AG09309 (cell line): ENCODE measurements at regions not wholly inside any gene's neighbourhood (a gene's known extent, or its start where the extent isn't known, plus 50 kb on each side); places are given as distances from the start of the nearest gene placed in this dataset.

Experiments
- DNase-seq: peaks from one replicate; pipeline ENCODE4 v3.0.0-alpha.2; 2010; ENCODE audit warnings: low read depth
- H3K4me3 ChIP-seq: 2 replicates; pipeline ENCODE4 v1.5.1; 2011; ENCODE audit warnings: mild to moderate bottlenecking, low read depth, low read length, moderate library complexity; ENCODE audit not compliant: control insufficient read depth
- TF ChIP-seq, protein P1 (sequence below): IDR thresholded peaks from 2 replicates; pipeline ENCODE4 v1.5.1; 2011; ENCODE audit warnings: mild to moderate bottlenecking, low read depth, low read length, inconsistent platforms; ENCODE audit not compliant: insufficient read depth, control insufficient read depth; ENCODE audit errors: missing control alignments

DNA sequence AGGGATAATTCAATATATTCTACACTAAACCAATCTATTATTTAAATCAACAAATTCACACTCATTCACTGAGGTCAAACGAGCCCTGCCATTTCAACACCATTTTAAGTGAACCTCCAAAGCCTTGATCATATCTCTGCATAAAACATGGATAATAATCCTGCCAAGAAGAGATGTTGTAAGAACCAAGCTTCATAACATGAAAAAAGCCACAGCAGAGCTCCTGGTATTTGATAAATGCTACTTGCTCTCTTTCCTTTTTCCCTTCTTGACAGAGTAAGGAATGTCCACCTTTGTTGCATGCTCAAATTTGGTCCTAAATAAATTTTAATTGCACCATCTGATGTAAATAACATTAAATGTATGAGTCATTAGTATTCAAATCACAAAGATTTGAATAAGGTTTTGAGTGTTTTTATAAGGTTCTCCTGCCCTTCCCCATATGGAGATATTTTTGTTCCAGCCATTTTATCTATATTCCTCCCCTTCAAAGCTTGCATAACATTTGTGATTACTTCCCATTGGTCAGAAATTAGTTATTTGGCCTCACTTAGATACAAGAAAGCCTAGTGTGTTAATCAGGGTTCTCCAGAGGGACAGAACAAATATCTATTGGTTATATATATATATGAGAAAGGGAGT, 318.8 kb downstream of the RND3 start:
- H3K4me3 ChIP-seq, result no peak overlapping the region
- DNase-seq, result no peak
- TF ChIP-seq, protein P1, sequence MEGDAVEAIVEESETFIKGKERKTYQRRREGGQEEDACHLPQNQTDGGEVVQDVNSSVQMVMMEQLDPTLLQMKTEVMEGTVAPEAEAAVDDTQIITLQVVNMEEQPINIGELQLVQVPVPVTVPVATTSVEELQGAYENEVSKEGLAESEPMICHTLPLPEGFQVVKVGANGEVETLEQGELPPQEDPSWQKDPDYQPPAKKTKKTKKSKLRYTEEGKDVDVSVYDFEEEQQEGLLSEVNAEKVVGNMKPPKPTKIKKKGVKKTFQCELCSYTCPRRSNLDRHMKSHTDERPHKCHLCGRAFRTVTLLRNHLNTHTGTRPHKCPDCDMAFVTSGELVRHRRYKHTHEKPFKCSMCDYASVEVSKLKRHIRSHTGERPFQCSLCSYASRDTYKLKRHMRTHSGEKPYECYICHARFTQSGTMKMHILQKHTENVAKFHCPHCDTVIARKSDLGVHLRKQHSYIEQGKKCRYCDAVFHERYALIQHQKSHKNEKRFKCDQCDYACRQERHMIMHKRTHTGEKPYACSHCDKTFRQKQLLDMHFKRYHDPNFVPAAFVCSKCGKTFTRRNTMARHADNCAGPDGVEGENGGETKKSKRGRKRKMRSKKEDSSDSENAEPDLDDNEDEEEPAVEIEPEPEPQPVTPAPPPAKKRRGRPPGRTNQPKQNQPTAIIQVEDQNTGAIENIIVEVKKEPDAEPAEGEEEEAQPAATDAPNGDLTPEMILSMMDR, result no peak

DNA sequence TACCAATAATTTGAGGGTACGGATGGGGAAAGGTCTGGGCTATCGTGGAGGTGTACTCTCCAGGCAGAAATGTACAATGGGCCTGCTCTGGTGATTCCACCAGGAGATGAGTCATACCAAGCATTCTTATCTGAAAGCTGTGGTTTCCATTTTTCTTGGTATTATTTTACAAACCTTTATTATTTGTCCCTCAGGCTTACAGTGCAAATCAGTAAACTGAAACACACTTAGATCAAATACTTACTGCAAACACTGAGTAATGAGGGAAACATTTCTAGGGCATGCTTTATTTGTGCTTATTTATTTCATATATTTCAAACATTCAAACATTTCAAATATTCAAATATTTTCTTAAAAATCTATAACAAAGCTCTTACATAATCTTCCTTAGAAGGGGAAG, 319.8 kb downstream of the RND3 start:
- H3K4me3 ChIP-seq, result no peak overlapping the region
- peak; percentile 47 for DNase-seq
- TF ChIP-seq, protein P1, result no peak

DNA sequence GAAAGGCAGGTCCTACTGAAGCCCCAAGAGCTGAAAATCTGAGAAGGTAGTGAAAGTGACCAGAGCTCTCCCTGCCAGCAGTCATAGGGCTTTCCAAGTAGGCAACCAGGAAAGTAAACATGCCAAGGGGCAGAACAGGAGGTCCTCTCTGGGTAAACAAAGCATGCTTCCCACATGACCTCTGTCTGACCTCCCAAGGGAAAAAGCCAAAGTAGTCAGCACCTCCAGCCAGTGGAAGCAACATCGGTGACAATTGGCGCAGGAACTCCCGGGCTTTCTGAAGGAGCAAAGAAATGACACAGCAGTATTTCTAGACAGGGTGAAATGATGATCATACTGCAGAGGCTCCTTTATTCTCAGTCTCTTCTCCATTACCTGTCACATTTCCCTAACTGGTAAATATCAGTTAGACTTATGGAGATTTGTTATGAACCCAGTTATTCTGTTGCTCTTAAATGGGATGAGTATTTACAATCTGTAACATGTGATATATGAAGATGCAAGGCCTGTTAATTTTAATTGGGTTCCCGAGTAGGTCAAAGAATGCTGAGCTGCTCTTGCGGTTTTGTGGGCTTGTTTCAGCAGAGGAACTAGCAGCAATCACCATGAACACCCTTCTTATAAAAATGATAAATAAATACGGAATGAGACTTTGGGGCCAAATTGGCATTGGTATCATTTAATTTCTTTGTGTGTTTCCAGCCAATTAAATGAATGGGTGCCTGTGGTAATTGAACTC, 321.0 kb downstream of the RND3 start:
- H3K4me3 ChIP-seq, result no peak overlapping the region
- TF ChIP-seq, protein P1, result no peak
- DNase-seq, result no peak

DNA sequence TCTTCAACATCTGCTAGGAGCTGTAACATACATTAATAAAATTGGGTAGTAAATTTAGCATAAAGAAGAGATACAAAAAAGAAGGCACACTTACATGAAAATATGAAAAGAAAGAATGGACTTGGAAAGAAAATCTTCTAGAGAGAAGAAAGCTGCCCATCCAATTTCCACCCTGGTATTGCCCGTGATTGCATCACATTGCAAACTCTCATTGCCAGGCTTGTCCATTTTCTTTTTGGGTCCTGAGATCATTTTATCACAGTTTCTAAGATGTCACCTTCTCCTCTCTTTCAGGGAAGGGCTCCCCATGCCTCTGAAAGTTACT, 321.5 kb downstream of the RND3 start:
- DNase-seq, result no peak
- no peak overlapping the region for H3K4me3 ChIP-seq
- TF ChIP-seq, protein P1, result no peak

DNA sequence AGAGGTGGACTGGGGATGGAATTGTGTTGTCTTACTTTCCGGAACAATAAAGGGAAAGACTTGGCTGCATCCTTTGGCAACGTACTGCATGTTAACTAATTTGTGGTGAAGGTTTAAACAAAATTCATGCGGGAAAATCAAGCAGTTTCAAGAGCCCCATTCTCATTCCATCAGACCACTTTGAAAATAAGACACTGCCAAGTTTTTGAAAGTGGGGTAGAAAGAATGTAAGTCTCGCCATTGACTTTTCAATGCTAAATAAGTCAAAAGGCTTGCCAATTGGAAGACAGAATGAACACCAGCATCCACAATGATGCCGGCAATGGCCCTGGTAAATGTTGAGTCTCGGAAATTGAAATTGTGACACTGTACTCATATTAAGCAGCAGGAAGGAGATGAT, 322.0 kb downstream of the RND3 start:
- DNase-seq, result no peak
- TF ChIP-seq, protein P1, result no peak
- no peak overlapping the region for H3K4me3 ChIP-seq

DNA sequence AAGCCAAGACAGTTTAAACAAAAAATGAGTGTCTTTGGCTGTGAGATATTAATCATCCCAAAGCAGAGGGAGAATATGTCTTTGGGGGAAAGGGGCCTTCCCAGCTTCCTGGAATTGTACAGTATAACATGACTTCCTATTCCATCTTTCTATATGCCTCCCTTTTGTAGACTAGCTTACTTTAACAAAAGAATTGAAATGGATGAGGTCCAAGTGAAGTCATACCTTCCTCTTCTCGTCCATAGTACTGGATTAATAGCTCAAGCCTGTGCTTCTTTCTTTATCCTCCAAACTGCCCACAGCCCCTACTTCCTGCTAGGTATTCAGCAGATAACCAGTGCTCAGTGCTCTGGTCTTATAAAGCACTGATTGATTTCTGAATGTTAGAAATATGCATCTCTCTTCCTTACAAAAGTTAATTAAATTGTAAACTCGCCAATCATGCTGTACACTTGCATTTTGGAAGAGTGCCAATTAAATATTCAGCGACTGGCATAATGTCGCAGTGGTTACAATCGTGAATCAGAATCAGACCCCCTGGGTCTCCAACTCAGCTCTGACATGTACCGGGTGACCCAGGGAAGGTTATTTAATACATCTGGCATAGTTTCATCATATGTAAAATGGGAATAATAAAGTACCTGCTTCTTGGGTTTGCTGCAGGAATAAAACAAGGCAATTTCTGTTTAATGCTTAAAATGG, 325.1 kb downstream of the RND3 start:
- TF ChIP-seq, protein P1, result no peak
- DNase-seq, result no peak

More for the DNA sequence above, 325.1 kb downstream of the RND3 start:
- no peak overlapping the region for H3K4me3 ChIP-seq
